ENCODE measurements at regions not wholly inside any gene's neighbourhood (a gene's known extent, or its start where the extent isn't known, plus 50 kb on each side); places are given as distances from the start of the nearest gene placed in this dataset.

DNA sequence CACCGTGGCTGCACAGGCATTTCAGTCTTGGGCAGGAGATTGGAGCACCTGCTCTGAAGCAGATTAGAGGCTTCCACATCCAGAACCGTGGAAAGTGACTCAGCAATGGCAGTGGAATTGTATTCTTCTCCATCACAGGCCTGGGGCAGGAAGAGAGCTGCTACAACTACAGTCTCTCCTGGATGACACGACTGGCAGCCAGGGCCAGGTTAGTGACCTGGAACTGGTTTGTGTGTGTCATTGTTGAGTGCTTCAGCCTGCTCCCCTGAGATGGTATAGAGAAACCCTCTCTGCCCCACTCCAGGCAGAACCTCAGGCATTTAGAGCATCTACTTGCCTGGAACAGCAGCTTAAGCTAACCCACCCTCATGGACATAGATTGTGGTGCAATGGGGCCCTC, 596.5 kb upstream of the INTU start:
- Histone ChIP-seq H2AFZ (ENCODE audit: low read depth, low read length) (no peak overlapping the region), H3K27ac (ENCODE audit: low read length) (no peak overlapping the region), H3K4me3 (ENCODE audit: low read length) (no peak overlapping the region), H4K20me1 (ENCODE audit: insufficient read depth, low read length) (no peaks in the 10 kb centered on the region), H3K27me3 (ENCODE audit: low read depth, low read length) (no peaks in the 10 kb centered on the region), H3K36me3 (replicated peaks; ENCODE audit: low read depth, low read length) (no peaks in the 10 kb centered on the region), H3K4me1 (ENCODE audit: low read length) (no peaks in the 10 kb centered on the region), H3K79me2 (ENCODE audit: low read length) (no peaks in the 10 kb centered on the region), H3K9me3 (ENCODE audit: insufficient read depth, low read length) (no peaks in the 10 kb centered on the region), H3K9ac (ENCODE audit: low read length) (no peak overlapping the region), H3K4me2 (ENCODE audit: low read length) (no peak overlapping the region)
- TF ChIP-seq, protein P1, sequence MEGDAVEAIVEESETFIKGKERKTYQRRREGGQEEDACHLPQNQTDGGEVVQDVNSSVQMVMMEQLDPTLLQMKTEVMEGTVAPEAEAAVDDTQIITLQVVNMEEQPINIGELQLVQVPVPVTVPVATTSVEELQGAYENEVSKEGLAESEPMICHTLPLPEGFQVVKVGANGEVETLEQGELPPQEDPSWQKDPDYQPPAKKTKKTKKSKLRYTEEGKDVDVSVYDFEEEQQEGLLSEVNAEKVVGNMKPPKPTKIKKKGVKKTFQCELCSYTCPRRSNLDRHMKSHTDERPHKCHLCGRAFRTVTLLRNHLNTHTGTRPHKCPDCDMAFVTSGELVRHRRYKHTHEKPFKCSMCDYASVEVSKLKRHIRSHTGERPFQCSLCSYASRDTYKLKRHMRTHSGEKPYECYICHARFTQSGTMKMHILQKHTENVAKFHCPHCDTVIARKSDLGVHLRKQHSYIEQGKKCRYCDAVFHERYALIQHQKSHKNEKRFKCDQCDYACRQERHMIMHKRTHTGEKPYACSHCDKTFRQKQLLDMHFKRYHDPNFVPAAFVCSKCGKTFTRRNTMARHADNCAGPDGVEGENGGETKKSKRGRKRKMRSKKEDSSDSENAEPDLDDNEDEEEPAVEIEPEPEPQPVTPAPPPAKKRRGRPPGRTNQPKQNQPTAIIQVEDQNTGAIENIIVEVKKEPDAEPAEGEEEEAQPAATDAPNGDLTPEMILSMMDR (IDR thresholded peaks at IDR 0.05; ENCODE audit: low read depth, low read length): no peak
- no peak for TF ChIP-seq EZH2phosphoT487 (IDR thresholded peaks at IDR 0.05; ENCODE audit: low read depth)

DNA sequence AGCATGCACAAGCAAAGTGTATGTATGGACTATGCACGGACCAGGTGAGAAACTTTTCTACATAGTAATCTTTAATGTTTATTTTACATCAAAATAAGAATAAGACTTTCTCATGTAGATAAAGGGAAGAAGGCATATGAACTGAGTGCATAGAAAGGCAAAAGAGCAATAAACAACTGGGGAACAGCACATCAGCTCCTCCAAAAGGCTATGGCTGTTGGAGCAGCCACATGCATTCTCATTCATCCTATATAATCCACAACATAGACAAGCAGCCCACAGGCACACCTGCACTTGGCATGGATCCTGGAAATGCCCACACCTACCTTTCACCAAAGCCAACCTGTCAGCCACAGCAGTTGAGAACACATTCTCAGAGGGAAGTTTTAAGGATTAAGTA, 586.9 kb upstream of the INTU start:
- no peaks in the 10 kb centered on the region for H3K9me3 ChIP-seq (ENCODE audit: insufficient read depth, low read length)
- no peak overlapping the region for H3K4me2 ChIP-seq (ENCODE audit: low read length)
- H3K9ac ChIP-seq (ENCODE audit: low read length): no peak overlapping the region
- H3K27me3 ChIP-seq (ENCODE audit: low read depth, low read length): no peaks in the 10 kb centered on the region
- no peaks in the 10 kb centered on the region for H3K79me2 ChIP-seq (ENCODE audit: low read length)
- H2AFZ ChIP-seq (ENCODE audit: low read depth, low read length): no peak overlapping the region
- no peaks in the 10 kb centered on the region for H4K20me1 ChIP-seq (ENCODE audit: insufficient read depth, low read length)
- no peak for TF ChIP-seq EZH2phosphoT487 (IDR thresholded peaks at IDR 0.05; ENCODE audit: low read depth)
- TF ChIP-seq, protein P1 (IDR thresholded peaks at IDR 0.05; ENCODE audit: low read depth, low read length): no peak
- H3K27ac ChIP-seq (ENCODE audit: low read length): no peak overlapping the region
- no peaks in the 10 kb centered on the region for H3K36me3 ChIP-seq (replicated peaks; ENCODE audit: low read depth, low read length)
- H3K4me3 ChIP-seq (ENCODE audit: low read length): no peak overlapping the region
- H3K4me1 ChIP-seq (ENCODE audit: low read length): no peaks in the 10 kb centered on the region

DNA sequence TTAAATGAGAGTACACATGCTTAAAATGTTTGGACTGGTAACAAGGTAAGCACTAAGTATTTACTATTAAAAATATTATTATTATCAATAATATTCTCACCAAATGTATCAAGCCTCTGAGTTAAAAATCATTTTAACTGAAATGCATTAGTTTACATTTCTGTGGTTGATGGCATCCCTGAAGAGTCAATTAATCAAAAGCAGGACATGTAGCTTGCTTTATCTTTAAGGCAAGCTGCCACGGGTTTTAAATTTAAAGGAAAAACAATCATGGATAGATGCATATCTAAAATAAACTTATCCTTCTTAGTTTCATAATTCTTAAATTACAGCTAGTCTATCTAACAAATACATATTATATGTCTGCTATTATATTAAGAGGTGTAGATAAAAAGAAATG, 584.8 kb upstream of the INTU start:
- H3K36me3 ChIP-seq (replicated peaks; ENCODE audit: low read depth, low read length): no peaks in the 10 kb centered on the region
- no peak overlapping the region for H3K9ac ChIP-seq (ENCODE audit: low read length)
- H4K20me1 ChIP-seq (ENCODE audit: insufficient read depth, low read length): no peaks in the 10 kb centered on the region
- no peaks in the 10 kb centered on the region for H3K79me2 ChIP-seq (ENCODE audit: low read length)
- no peak overlapping the region for H2AFZ ChIP-seq (ENCODE audit: low read depth, low read length)
- no peak overlapping the region for H3K27ac ChIP-seq (ENCODE audit: low read length)
- no peak overlapping the region for H3K4me2 ChIP-seq (ENCODE audit: low read length)
- H3K4me1 ChIP-seq (ENCODE audit: low read length): no peaks in the 10 kb centered on the region
- H3K27me3 ChIP-seq (ENCODE audit: low read depth, low read length): no peaks in the 10 kb centered on the region
- H3K9me3 ChIP-seq (ENCODE audit: insufficient read depth, low read length): no peaks in the 10 kb centered on the region
- no peak overlapping the region for H3K4me3 ChIP-seq (ENCODE audit: low read length)
- TF ChIP-seq, protein P1 (IDR thresholded peaks at IDR 0.05; ENCODE audit: low read depth, low read length): no peak
- no peak for TF ChIP-seq EZH2phosphoT487 (IDR thresholded peaks at IDR 0.05; ENCODE audit: low read depth)

DNA sequence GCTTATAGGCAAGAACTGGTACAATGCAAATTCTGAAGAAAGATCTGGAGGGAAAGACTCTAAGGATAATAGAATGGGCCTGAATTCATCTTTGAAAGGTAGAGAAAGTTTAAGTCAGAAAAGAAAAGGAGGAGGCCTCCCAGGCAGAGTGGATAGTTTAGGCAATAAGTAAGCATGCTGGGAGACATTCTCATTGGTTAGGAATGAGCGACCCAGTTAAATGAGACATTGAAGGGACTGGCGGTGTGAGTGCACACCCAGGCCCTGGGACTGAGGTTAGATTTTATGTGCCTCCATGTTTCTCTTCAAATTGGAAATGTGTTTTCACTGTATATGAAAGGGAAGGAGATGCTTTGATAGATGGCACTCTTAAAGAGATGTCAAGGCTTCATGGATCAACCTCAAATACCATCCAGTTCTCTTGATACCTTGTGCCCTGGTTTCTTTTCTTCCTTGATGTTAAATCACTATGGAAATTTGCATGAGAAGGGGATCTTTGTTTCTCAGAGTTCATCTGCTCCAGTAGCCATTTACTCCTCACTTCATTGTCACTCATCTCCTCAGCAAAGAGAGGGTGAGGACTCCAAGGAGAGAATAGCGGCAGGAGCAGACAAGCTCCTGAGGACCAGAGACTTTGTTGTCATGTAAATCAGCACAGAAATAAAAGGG, 584.2 kb upstream of the INTU start:
- no peak overlapping the region for H3K9ac ChIP-seq (ENCODE audit: low read length)
- TF ChIP-seq, protein P1 (IDR thresholded peaks at IDR 0.05; ENCODE audit: low read depth, low read length): no peak
- no peak for TF ChIP-seq EZH2phosphoT487 (IDR thresholded peaks at IDR 0.05; ENCODE audit: low read depth)
- H2AFZ ChIP-seq (ENCODE audit: low read depth, low read length): no peak overlapping the region
- H3K9me3 ChIP-seq (ENCODE audit: insufficient read depth, low read length): no peaks in the 10 kb centered on the region
- H3K36me3 ChIP-seq (replicated peaks; ENCODE audit: low read depth, low read length): no peaks in the 10 kb centered on the region
- H3K4me3 ChIP-seq (ENCODE audit: low read length): no peak overlapping the region
- no peaks in the 10 kb centered on the region for H3K79me2 ChIP-seq (ENCODE audit: low read length)
- no peaks in the 10 kb centered on the region for H4K20me1 ChIP-seq (ENCODE audit: insufficient read depth, low read length)
- H3K4me2 ChIP-seq (ENCODE audit: low read length): no peak overlapping the region
- no peaks in the 10 kb centered on the region for H3K27me3 ChIP-seq (ENCODE audit: low read depth, low read length)
- no peaks in the 10 kb centered on the region for H3K4me1 ChIP-seq (ENCODE audit: low read length)
- no peak overlapping the region for H3K27ac ChIP-seq (ENCODE audit: low read length)
